ENCODE measurements at regions not wholly inside any gene's neighbourhood (a gene's known extent, or its start where the extent isn't known, plus 50 kb on each side); places are given as distances from the start of the nearest gene placed in this dataset.
A peak's percentile ranks its signal among the peaks of the same experiment; 100 is the strongest.

DNA sequence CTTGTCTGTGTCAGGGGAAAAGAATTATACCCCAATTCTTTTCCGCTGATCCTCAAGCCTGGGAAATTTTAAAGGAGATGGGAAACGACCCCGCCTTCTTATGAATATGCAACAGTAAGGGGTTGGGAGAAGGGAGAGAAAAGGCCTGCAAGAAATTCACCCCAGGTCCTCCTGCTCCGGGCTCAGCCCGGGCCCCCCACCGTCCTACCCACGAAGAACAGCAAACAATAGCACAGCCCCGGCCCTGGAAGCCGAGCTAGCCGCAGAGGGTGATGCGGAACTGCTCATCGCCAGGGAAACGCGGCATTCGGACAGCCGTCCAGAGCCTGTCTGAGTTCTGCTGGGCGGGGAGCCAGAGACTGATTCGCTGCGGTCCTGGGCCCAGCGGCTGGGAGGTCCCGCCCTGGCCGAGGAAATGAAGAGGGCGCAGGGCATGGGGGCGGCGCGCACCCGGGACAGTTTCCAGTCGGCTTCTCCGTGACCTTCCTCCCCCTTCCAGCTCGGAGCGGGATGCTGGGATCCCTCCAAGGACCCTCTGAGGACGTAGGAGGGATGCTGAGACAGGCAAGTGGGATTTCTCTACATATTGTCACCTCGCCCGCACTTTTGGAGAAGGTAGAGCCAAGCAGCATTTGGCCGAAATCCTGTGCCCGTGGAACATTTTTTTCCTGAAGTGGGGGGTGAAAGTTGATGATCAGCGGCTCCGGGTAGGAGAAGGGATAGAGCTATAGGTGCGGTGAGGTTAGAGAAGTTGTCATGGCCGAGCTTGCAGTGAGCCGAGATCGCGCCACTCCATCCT lies 82.3 kb upstream of the C1QTNF9B start:
- no peak overlapping the region for H3K27ac ChIP-seq (ENCODE audit: low read depth, low read length)
- no peaks in the 10 kb centered on the region for H3K36me3 ChIP-seq (ENCODE audit: control insufficient read depth, low read length)
- no peaks in the 10 kb centered on the region for H4K20me1 ChIP-seq (ENCODE audit: control insufficient read depth, insufficient read depth, low read depth, low read length)
- peak overlapping the region; percentile 41 for H3K4me2 ChIP-seq (ENCODE audit: low read length)
- TF ChIP-seq, protein P1, sequence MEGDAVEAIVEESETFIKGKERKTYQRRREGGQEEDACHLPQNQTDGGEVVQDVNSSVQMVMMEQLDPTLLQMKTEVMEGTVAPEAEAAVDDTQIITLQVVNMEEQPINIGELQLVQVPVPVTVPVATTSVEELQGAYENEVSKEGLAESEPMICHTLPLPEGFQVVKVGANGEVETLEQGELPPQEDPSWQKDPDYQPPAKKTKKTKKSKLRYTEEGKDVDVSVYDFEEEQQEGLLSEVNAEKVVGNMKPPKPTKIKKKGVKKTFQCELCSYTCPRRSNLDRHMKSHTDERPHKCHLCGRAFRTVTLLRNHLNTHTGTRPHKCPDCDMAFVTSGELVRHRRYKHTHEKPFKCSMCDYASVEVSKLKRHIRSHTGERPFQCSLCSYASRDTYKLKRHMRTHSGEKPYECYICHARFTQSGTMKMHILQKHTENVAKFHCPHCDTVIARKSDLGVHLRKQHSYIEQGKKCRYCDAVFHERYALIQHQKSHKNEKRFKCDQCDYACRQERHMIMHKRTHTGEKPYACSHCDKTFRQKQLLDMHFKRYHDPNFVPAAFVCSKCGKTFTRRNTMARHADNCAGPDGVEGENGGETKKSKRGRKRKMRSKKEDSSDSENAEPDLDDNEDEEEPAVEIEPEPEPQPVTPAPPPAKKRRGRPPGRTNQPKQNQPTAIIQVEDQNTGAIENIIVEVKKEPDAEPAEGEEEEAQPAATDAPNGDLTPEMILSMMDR (IDR thresholded peaks at IDR 0.05; ENCODE audit: low read depth, low read length, poor library complexity, severe bottlenecking), result no peak
- TF ChIP-seq EZH2phosphoT487 (IDR thresholded peaks at IDR 0.05; ENCODE audit: borderline replicate concordance, low read length), result no peak
- H3K27me3 ChIP-seq (ENCODE audit: control insufficient read depth, low read length), result peaks cover 47% of the 10 kb centered on the region
- H3K4me3 ChIP-seq (ENCODE audit: low read length), result peak overlapping the region; percentile 6; the same call in 1 of the 2 replicates
- no peaks in the 10 kb centered on the region for H3K79me2 ChIP-seq (ENCODE audit: control insufficient read depth, low read length)
- H3K9me3 ChIP-seq (ENCODE audit: control insufficient read depth, insufficient read depth, low read length), result no peaks in the 10 kb centered on the region
- no peaks in the 10 kb centered on the region for H3K9me2 ChIP-seq (replicated peaks; ENCODE audit: control insufficient read depth, low read length)
- H3K4me1 ChIP-seq (ENCODE audit: control insufficient read depth, low read length), result peaks cover 8% of the 10 kb centered on the region
- no peaks in the 10 kb centered on the region for H3F3A ChIP-seq (ENCODE audit: control insufficient read depth, insufficient read depth)

DNA sequence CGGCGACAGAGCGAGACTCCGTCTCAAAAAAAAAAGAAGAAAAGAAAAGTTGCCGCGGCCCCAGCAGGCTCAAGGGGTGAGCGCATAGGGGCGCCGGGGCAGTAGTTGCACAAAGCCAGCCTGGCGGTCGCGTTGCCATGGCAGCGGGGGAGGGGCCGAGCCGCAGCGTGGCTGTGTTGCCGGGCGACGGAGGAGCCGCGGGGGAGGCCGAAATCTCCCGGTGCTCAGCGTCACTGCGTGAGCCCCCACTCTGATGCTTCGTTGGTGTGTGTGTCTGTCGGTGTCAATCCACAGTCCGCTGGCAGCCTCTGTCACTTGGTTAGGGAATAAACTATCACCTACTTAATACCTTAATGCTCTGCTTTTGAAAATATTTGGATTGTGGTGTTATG lies 82.9 kb upstream of the C1QTNF9B start:
- H3K27me3 ChIP-seq (ENCODE audit: control insufficient read depth, low read length), result peaks cover 47% of the 10 kb centered on the region
- H3K4me1 ChIP-seq (ENCODE audit: control insufficient read depth, low read length), result peaks cover 8% of the 10 kb centered on the region
- no peak overlapping the region for H3K27ac ChIP-seq (ENCODE audit: low read depth, low read length)
- no peaks in the 10 kb centered on the region for H3K36me3 ChIP-seq (ENCODE audit: control insufficient read depth, low read length)
- TF ChIP-seq, protein P1 (IDR thresholded peaks at IDR 0.05; ENCODE audit: low read depth, low read length, poor library complexity, severe bottlenecking), result no peak
- TF ChIP-seq EZH2phosphoT487 (IDR thresholded peaks at IDR 0.05; ENCODE audit: borderline replicate concordance, low read length), result no peak
- no peaks in the 10 kb centered on the region for H3K9me2 ChIP-seq (replicated peaks; ENCODE audit: control insufficient read depth, low read length)
- no peaks in the 10 kb centered on the region for H3K9me3 ChIP-seq (ENCODE audit: control insufficient read depth, insufficient read depth, low read length)
- H3K4me2 ChIP-seq (ENCODE audit: low read length), result peak overlapping the region; percentile 41
- peak overlapping the region; percentile 6; the same call in 1 of the 2 replicates for H3K4me3 ChIP-seq (ENCODE audit: low read length)
- H3F3A ChIP-seq (ENCODE audit: control insufficient read depth, insufficient read depth), result no peaks in the 10 kb centered on the region
- no peaks in the 10 kb centered on the region for H3K79me2 ChIP-seq (ENCODE audit: control insufficient read depth, low read length)
- H4K20me1 ChIP-seq (ENCODE audit: control insufficient read depth, insufficient read depth, low read depth, low read length), result no peaks in the 10 kb centered on the region

DNA sequence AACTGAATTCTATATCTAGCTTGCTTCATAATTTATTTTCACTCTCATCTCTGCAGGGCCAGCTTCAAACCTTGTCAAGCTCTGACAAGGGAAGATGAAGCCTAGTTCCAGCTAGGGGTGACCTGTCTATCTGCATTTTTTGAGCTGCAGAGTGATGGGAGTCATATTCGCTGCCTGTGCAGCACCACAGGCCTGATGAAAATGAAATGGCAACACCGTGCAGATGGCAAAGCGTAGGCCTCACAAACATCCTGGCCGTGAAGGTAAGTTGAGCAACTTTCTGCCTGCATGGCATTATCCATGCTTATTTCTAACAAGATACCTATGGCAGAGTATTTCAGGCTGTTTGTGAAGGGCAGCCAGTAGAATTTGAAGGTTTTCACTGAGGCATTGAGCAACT lies 86.4 kb upstream of the C1QTNF9B start:
- no peaks in the 10 kb centered on the region for H4K20me1 ChIP-seq (ENCODE audit: control insufficient read depth, insufficient read depth, low read depth, low read length)
- H3K36me3 ChIP-seq (ENCODE audit: control insufficient read depth, low read length), result no peaks in the 10 kb centered on the region
- H3K4me3 ChIP-seq (ENCODE audit: low read length), result no peak overlapping the region
- no peaks in the 10 kb centered on the region for H3K9me2 ChIP-seq (replicated peaks; ENCODE audit: control insufficient read depth, low read length)
- H3K27me3 ChIP-seq (ENCODE audit: control insufficient read depth, low read length), result peaks cover 41% of the 10 kb centered on the region
- no peaks in the 10 kb centered on the region for H3K79me2 ChIP-seq (ENCODE audit: control insufficient read depth, low read length)
- no peaks in the 10 kb centered on the region for H3K9me3 ChIP-seq (ENCODE audit: control insufficient read depth, insufficient read depth, low read length)
- TF ChIP-seq EZH2phosphoT487 (IDR thresholded peaks at IDR 0.05; ENCODE audit: borderline replicate concordance, low read length), result no peak
- TF ChIP-seq, protein P1 (IDR thresholded peaks at IDR 0.05; ENCODE audit: low read depth, low read length, poor library complexity, severe bottlenecking), result no peak
- peaks cover 8% of the 10 kb centered on the region for H3K4me1 ChIP-seq (ENCODE audit: control insufficient read depth, low read length)
- no peak overlapping the region for H3K4me2 ChIP-seq (ENCODE audit: low read length)
- no peaks in the 10 kb centered on the region for H3F3A ChIP-seq (ENCODE audit: control insufficient read depth, insufficient read depth)
- no peak overlapping the region for H3K27ac ChIP-seq (ENCODE audit: low read depth, low read length)
